IPS DF 6.9 (cell line): ENCODE measurements at regions not wholly inside any gene's neighbourhood (a gene's known extent, or its start where the extent isn't known, plus 50 kb on each side); places are given as distances from the start of the nearest gene placed in this dataset.

Source experiments
- DNase-seq: peaks from one replicate; pipeline ENCODE4 v3.0.0-alpha.2; 2013; ENCODE audit warnings: low read depth, low spot score
- H3K27ac ChIP-seq: one replicate; pipeline ENCODE4 v1.5.1; 2013; ENCODE audit warnings: low read length, control low read depth
- H3K27me3 ChIP-seq: 2 replicates; pipeline ENCODE4 v1.6.1; 2013; ENCODE audit warnings: mild to moderate bottlenecking, low read length; ENCODE audit not compliant: control insufficient read depth, insufficient read depth
- H3K36me3 ChIP-seq: 2 replicates; pipeline ENCODE4 v1.6.1; 2013; ENCODE audit warnings: low read length; ENCODE audit not compliant: control insufficient read depth, insufficient read depth
- H3K4me1 ChIP-seq: 2 replicates; pipeline ENCODE4 v1.6.1; 2013; ENCODE audit warnings: low read length; ENCODE audit not compliant: control insufficient read depth, insufficient read depth
- H3K4me3 ChIP-seq: 2 replicates; pipeline ENCODE4 v1.5.1; 2013; ENCODE audit warnings: mild to moderate bottlenecking, low read length
- H3K9me3 ChIP-seq: 2 replicates; pipeline ENCODE4 v1.6.1; 2013; ENCODE audit warnings: low read length, inconsistent platforms; ENCODE audit not compliant: control insufficient read depth, insufficient read depth
- WGBS: extraction: QIAGEN DNeasy Blood & Tissue Kit; methylation state at CpG from one replicate; pipeline ENCODE4 v1.1.7; 2013; ENCODE audit warnings: mixed read lengths, missing lambda C conversion rate; ENCODE audit not compliant: insufficient read length, insufficient coverage; 5-methylcytosine and 5-hydroxymethylcytosine counted together

DNA sequence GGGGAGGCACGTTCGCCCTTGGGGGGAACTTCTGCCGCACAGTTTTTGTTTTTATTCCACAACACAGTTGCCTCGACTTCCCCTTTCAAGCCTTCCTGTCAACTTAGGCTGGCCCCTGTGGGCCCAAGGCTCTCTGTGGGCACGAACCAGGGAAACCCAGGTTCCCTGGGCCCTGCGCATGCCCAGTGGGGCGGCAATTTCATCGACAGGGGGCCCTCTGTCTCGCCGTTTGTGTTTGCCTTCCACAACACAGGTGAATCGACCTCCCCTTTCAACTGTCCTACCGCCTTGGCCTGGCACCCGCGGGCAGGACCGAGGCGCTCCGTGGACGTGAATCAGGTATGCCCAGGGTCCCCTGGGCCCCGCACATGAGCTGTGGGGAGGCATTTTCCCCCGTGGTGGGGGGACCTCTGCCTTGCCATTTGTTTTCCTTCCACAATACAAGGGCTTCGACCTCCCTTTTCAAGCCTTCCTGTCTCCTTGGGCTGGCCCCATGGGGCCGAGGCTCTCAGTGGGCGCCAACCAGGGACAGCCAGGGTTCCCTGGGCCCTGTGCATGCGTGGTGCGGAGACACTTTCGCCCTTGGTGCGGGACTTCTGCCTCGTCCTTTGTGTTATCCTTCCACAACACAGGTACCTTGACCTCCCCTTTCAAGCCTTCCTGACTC is 354.0 kb downstream of the ALG10 start:
- no peak overlapping the region for H3K4me3 ChIP-seq
- H3K4me1 ChIP-seq: no peaks in the 10 kb centered on the region
- peaks cover 28% of the 10 kb centered on the region for H3K9me3 ChIP-seq
- no peak for DNase-seq
- H3K36me3 ChIP-seq: no peaks in the 10 kb centered on the region; the same call in 1 of the 2 replicates
- H3K27ac ChIP-seq: no peak overlapping the region
- H3K27me3 ChIP-seq: no peaks in the 10 kb centered on the region
- no CpG with 5 or more reads among the region's 28 CpGs for WGBS

DNA sequence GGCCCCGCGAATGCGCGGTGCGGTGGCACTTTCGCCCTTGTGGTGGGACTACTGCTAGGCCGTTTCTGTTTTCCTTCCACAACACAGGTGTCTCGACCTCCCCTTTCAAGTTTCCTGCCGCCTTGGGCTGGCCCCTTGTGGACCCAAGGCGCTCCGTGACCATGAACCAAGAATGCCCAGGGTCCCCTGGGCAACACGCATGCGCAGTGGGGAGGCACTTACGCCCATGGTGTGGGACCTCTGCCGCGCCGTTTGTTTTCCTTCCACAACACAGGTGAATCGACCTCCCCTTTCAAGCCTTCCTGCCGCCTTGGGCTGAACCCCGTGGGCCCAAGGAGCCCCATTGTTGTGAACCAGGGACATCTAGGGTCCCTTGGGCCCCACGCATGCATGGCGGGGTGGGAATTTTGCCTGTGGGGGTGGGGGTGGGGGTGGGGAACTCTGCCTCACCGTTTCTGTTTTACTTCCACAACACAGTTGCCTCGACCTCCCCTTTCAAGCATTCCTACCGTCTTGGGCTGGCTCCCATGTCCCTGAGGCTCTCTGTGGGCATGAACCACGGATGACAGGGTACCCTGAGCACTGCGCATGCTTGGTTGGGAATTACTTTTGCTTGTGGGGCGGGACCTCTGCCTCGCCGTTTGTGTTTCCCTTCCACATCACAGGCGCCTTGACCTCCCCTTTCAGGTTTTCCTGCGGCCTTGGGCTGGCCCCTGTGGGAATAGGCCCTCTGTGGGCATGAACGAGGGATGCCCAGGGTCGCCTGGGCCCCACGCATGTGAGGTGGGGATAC is 355.1 kb downstream of the ALG10 start:
- H3K27ac ChIP-seq: no peak overlapping the region
- no peaks in the 10 kb centered on the region for H3K27me3 ChIP-seq
- DNase-seq: no peak
- no CpG with 5 or more reads among the region's 35 CpGs for WGBS
- no peak overlapping the region for H3K4me3 ChIP-seq
- no peaks in the 10 kb centered on the region; the same call in 1 of the 2 replicates for H3K36me3 ChIP-seq
- peaks cover 32% of the 10 kb centered on the region for H3K9me3 ChIP-seq
- no peaks in the 10 kb centered on the region for H3K4me1 ChIP-seq

DNA sequence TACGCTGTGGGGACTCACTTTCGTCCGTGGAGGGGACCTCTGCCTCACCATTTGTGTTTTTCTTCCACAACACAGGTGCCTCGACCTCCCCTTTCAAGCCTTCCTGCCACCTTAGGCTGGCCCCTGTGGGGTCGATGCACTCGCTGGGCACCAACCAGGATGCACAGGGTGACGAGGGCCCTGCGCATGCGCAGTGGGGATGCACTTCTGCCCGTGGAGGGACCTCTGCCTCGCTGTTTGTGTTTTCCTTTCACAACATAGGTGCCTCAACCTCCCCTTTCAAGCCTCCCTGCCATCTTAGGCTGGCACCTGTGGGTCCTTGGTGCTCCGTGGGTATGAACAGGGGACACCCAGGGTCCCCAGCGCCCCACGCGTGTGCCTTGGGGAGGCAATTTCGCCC is 356.8 kb downstream of the ALG10 start:
- Histone ChIP-seq H3K4me1 (no peaks in the 10 kb centered on the region), H3K36me3 (no peaks in the 10 kb centered on the region; the same call in 1 of the 2 replicates), H3K9me3 (peaks cover 27% of the 10 kb centered on the region), H3K27ac (no peak overlapping the region), H3K4me3 (no peak overlapping the region), H3K27me3 (no peaks in the 10 kb centered on the region)
- no CpG with 5 or more reads among the region's 16 CpGs for WGBS
- no peak for DNase-seq

DNA sequence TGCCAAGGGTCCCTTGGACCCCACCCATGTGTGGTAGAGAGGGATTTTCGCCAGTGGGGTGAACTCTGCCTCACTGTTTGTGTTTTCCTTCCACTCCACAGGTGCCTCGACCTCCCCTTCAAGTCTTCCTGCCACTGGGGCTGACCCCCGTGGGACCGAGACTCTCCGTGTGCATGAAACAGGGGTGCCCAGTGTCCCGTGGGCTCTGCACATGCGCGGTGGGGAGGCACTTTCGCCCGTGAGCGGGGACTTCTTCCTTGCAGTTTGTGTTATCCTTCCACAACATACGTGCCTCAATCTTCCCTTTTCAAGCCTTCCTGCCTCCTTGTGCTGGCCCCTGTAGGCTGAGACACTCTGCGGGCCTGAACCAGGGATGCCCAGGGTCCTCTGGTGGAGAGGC is 362.4 kb downstream of the ALG10 start:
- no peak for DNase-seq
- H3K4me1 ChIP-seq: no peaks in the 10 kb centered on the region
- H3K27ac ChIP-seq: no peak overlapping the region
- H3K27me3 ChIP-seq: no peaks in the 10 kb centered on the region
- no CpG with 5 or more reads among the region's 13 CpGs for WGBS
- peaks cover 44% of the 10 kb centered on the region for H3K9me3 ChIP-seq
- H3K36me3 ChIP-seq: no peaks in the 10 kb centered on the region; the same call in 1 of the 2 replicates
- no peak overlapping the region for H3K4me3 ChIP-seq

DNA sequence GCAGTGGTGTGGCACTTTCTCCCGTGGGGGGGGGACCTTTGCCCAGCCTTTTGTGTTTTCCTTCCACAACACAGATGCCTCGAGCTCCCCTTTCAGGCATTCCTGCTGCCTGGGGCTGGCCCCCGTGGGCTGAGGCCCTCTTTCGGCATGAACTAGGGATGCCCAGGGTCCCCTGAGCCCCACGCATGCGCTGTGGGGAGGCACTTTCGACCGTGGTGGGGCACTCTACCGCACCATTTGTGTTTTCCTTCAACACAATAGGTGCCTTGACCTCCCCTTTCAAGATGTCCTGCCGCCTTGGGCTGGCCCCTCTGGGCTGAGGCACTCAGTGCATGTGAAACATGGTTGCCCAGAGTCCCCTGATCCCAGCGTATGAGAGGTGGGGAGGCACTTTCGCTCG is 363.7 kb downstream of the ALG10 start:
- DNase-seq: no peak

DNA sequence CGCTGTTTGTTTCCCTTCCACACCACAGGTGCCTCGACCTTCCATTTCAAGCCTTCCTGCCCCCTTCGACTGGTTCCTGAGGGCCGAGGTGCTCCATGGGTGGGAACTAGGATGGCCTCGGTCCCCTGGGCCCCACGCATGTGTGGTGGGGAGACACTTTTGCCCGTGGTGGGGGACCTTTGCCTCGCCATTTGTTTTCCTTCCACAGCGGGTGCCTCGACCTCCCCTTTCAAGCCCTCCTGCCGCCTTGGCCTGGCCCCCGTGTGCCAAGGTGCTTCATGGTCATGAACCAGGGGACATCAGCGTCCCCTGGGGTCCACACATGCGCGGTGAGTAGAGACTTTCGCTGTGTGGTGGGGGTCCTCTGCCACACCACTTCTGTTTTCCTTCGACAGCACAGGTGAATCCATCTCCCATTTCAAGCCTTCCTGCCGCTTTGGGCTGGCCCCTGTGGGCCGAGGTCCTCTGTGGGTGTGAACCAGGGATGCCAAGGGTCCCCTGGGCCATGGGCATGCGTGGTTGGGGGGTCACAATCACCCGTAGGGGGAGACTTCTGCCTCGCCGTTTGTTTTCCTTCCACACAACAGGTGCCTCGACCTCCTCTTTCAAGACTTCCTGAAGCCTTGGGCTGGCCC is 364.4 kb downstream of the ALG10 start:
- peaks cover 57% of the 10 kb centered on the region for H3K9me3 ChIP-seq

More for the DNA sequence above, 363.7 kb downstream of the ALG10 start:
- WGBS: no CpG with 5 or more reads among the region's 13 CpGs
- H3K4me3 ChIP-seq: no peak overlapping the region
- no peaks in the 10 kb centered on the region for H3K27me3 ChIP-seq
- peaks cover 51% of the 10 kb centered on the region for H3K9me3 ChIP-seq
- H3K27ac ChIP-seq: no peak overlapping the region
- H3K4me1 ChIP-seq: no peaks in the 10 kb centered on the region
- H3K36me3 ChIP-seq: no peaks in the 10 kb centered on the region; the same call in 1 of the 2 replicates

DNA sequence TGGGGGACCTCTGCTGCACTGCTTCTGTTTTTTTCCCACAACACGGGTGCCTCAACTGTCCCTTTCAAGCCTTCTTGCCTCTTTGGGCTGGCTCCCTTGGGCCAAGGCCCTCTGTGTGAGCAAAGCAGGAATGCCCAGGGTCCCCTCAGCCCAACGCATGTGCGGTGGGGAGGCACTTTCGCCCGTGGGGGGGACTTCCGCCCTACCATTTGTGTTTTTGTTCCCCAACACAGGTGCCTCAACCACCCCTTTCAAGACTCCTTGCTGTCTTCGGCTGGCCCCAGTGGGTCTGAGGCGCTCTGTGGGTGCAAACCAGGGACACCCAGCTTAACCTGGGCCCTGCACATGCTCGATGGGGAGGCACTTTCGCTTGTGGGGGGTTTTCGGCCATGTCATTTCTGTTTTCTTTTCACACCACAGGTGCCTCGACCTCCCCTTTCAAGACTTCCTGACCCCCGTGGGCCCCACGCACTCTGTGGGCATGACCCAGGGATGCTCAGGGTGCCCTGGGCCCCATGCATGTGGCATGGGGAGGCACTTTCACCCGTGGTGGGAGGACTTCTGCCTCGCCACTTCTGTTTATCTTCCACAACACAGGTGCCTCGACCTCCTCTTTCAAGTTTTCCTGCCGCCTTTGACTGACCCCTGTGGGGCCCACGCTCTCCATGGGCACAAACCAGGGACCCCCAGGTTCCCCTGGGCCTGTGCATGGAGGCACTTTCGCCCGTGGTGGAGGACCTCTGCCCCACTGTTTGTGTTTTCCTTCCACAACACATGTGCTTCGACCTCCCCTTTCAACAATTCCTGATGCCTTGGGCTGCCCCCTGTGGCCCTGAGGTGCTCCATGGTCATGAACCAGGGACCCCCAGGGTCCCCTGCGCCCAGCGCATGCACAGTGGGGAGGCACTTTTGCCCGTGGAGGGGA is 365.7 kb downstream of the ALG10 start:
- Histone ChIP-seq H3K36me3 (no peaks in the 10 kb centered on the region; the same call in 1 of the 2 replicates), H3K4me3 (no peak overlapping the region), H3K4me1 (no peaks in the 10 kb centered on the region), H3K9me3 (peaks cover 58% of the 10 kb centered on the region), H3K27me3 (no peaks in the 10 kb centered on the region), H3K27ac (no peak overlapping the region)
- no CpG with 5 or more reads among the region's 25 CpGs for WGBS
- no peak for DNase-seq

More for the DNA sequence above, 364.4 kb downstream of the ALG10 start:
- no CpG with 5 or more reads among the region's 24 CpGs for WGBS
- H3K27me3 ChIP-seq: no peaks in the 10 kb centered on the region
- no peak overlapping the region for H3K27ac ChIP-seq
- no peaks in the 10 kb centered on the region for H3K4me1 ChIP-seq
- H3K36me3 ChIP-seq: no peaks in the 10 kb centered on the region; the same call in 1 of the 2 replicates
- no peak for DNase-seq
- no peak overlapping the region for H3K4me3 ChIP-seq

DNA sequence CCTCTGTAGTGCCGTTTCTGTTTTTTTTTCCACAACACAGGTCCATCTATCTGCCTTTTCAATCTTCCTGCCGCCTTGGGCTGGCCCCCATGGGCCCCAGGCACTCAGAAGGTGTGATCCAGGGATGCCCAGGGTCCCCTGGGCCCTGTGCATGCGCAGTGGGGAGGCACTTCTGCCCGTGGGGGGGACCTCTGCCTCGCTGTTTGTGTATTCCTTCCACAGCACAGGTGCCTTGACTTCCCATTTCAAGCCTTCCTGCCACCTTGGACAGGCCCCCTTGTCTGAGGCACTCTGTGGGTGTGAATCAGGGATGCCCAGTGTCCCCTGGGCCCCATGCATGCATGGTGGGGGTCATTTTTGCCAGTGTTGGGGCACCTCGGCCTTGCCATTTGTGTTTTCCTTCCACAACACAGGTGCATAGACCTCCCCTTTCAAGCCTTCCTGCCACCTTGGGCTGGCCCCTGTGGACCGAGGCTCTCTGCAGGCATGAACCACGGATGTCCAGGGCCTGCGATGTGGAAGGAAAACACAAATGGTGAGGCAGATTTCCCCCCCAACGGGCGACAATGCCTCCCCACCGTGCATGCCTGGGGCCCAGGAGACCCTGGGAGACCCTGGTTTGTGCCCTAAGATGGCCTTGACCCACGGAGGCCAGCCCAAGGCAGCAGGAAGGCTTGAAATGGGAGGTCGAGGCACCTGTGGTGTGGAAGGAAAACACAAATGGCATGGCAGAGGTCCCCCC is 366.5 kb downstream of the ALG10 start:
- Histone ChIP-seq H3K4me3 (no peak overlapping the region), H3K27me3 (no peaks in the 10 kb centered on the region), H3K36me3 (no peaks in the 10 kb centered on the region; the same call in 1 of the 2 replicates), H3K4me1 (no peaks in the 10 kb centered on the region), H3K27ac (no peak overlapping the region), H3K9me3 (peaks cover 58% of the 10 kb centered on the region)
- no CpG with 5 or more reads among the region's 14 CpGs for WGBS
- DNase-seq: no peak

DNA sequence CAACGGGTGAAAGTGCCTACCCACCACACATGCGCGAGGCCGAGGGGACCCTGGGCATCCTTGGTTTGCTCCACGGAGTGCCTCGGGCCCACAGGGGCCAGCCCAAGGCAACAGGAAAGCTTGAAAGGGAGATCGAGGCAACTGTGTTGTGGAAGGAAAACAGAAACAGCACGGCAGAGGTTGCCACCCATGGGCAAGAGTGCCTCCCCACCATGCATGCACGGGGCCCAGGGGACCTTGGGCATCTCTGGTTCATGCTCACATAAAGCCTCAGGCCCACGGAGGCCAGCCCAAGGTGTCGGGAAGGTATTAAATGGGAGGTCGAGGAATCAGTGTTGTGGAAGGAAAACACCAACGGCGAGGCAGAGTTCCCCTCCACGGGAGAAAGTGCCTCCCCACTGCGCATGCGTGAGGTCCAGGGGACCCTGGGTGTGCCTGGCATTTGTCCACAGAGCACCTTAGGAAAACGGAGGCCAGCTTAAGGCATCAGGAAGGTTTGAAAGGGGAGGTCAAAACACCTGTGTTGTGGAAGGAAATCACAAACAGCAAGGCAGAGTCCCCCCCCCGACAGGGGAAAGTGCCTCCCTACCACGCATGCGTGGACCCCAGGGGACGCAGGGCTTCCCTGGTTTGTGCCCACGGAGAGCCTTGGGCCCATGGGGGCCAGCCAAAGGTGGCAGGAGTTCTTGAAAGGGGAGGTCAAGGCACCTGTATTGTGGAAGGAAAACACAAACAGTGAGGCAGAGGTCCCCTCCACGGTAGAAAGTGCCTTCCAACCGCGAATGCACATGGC is 367.3 kb downstream of the ALG10 start:
- no peak for DNase-seq
- Histone ChIP-seq H3K4me3 (no peak overlapping the region), H3K27ac (no peak overlapping the region), H3K4me1 (no peaks in the 10 kb centered on the region), H3K9me3 (peaks cover 56% of the 10 kb centered on the region), H3K27me3 (no peaks in the 10 kb centered on the region), H3K36me3 (no peaks in the 10 kb centered on the region; the same call in 1 of the 2 replicates)
- WGBS: no CpG with 5 or more reads among the region's 26 CpGs
